Globus pallidus (tissue), 1 donor: ENCODE measurements at regions not wholly inside any gene's neighbourhood (a gene's known extent, or its start where the extent isn't known, plus 50 kb on each side); places are given as distances from the start of the nearest gene placed in this dataset.
"Not testable (repeated sequence)": the region's sequence is repeated elsewhere in the genome, so short reads cannot be mapped to it uniquely, and the experiment has no call there.

Experiments
- DNase-seq: peaks from one replicate; pipeline ENCODE4 v3.0.0-alpha.2; 2015; ENCODE audit warnings: low spot score

- no peak for DNase-seq
Observed at GRCh38 chr5:17828681-17829080, 194.4 kb downstream of the TAF11L14 start.

GRCh38 chr5:17829456-17829855 lies 195.2 kb downstream of the TAF11L14 start:
- DNase-seq: no peak

GRCh38 chr5:17831279-17831678 lies 197.0 kb downstream of the TAF11L14 start:
- DNase-seq: no peak

GRCh38 chr5:17832949-17833745 lies 198.9 kb downstream of the TAF11L14 start:
- no peak for DNase-seq

GRCh38 chr5:17837757-17838156 lies 203.5 kb downstream of the TAF11L14 start:
- no peak for DNase-seq

- DNase-seq: no peak
Observed at GRCh38 chr5:17838469-17838868, 204.2 kb downstream of the TAF11L14 start.

GRCh38 chr5:17839848-17840247 lies 205.6 kb downstream of the TAF11L14 start:
- no peak for DNase-seq

- no peak for DNase-seq
Observed at GRCh38 chr5:17846496-17846895, 212.2 kb downstream of the TAF11L14 start.

GRCh38 chr5:17847286-17847685 lies 213.0 kb downstream of the TAF11L14 start:
- no peak for DNase-seq

GRCh38 chr5:17852111-17852510 lies 217.9 kb downstream of the TAF11L14 start:
- DNase-seq: no peak

- no peak for DNase-seq
Observed at GRCh38 chr5:17852740-17853139, 218.5 kb downstream of the TAF11L14 start.

GRCh38 chr5:17854901-17855300 lies 220.6 kb downstream of the TAF11L14 start:
- no peak for DNase-seq

GRCh38 chr5:17860660-17861315 lies 226.5 kb downstream of the TAF11L14 start:
- DNase-seq: no peak

GRCh38 chr5:17864903-17865302 lies 230.6 kb downstream of the TAF11L14 start:
- DNase-seq: not testable (repeated sequence)

- not testable (repeated sequence) for DNase-seq
Observed at GRCh38 chr5:17865966-17866365, 231.7 kb downstream of the TAF11L14 start.

- no peak for DNase-seq
Observed at GRCh38 chr5:17872204-17872603, 237.9 kb downstream of the TAF11L14 start.

GRCh38 chr5:17878541-17878940 lies 244.3 kb downstream of the TAF11L14 start:
- DNase-seq: no peak

GRCh38 chr5:17879276-17879675 lies 245.0 kb downstream of the TAF11L14 start:
- DNase-seq: no peak

GRCh38 chr5:17880869-17881268 lies 246.6 kb downstream of the TAF11L14 start:
- DNase-seq: no peak

- DNase-seq: no peak
Observed at GRCh38 chr5:17882760-17883488, 248.7 kb downstream of the TAF11L14 start.

GRCh38 chr5:17888155-17888554 lies 253.9 kb downstream of the TAF11L14 start:
- no peak for DNase-seq

- DNase-seq: no peak
Observed at GRCh38 chr5:17890501-17890900, 256.2 kb downstream of the TAF11L14 start.

GRCh38 chr5:17891881-17892280 lies 257.6 kb downstream of the TAF11L14 start:
- DNase-seq: no peak
